NCI-H345 treated with DMSO at 0.1 percent for 48 hours (cell line): ENCODE measurements at regions not wholly inside any gene's neighbourhood (a gene's known extent, or its start where the extent isn't known, plus 50 kb on each side); places are given as distances from the start of the nearest gene placed in this dataset.

Experiments used
- DNase-seq: peaks from one replicate; lab custom pipeline; 2025; ENCODE audit not compliant: unreplicated experiment; lab: John Stamatoyannopoulos, UW

DNA sequence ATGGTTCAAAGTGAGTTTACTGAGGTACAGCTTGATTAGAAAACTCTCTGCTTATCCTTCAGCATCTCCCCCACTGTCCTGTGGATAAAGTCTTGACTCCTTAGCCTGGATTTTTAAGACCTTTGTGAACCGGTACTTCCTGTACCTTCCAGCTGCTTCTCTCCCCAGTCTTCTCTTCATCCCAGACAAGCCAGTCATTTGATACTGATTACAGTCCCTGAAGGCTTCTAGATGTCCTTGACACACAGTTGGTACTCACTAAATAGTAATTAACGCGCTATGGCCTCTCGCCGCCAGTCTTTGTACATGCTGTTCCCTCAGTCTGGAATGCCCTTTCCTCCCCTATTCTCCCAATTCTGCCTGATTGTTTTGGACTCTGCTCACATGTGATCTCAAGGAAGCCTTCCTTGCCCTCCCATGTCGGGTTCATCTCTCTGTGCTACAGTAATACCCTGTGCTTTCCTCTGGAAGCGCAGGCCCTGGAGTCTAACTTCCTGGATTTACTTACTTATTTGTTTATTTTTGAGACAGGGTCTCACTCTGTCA is 50.6 kb upstream of the PTGR2 start:
- no peak for DNase-seq

DNA sequence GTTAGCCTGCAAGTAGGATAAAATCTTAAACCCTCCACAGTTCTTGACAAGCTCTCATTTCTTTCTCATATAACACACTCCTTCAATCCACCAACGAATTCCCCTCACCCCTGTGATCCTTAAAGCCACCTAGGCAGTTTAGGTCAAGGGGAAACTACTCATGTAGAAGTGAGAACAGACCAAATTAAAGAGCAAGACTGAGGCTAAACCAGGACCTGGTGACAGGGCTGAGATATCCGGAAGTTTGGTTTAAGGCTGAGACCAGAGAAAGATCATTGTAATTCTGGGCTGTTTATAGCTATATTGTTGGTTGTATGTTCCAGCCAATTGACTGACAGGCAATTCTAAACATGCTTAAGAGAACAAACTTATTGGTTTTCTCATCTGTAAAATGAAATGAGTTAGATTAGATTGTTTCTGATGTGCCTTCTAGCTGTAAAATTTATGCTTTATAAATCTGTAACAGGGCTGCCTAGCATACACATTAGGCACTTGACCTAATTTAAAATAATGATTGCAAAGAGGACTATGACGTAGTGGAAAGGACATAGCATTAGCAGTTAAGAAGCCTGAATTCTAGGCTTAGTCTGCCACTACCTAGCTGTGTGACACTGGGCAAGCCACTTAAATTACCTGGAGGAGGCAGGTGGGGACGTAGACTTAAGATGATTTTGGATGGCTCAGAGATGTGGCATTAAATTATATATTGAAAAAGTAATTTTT is 53.9 kb upstream of the PTGR2 start:
- DNase-seq: no peak

DNA sequence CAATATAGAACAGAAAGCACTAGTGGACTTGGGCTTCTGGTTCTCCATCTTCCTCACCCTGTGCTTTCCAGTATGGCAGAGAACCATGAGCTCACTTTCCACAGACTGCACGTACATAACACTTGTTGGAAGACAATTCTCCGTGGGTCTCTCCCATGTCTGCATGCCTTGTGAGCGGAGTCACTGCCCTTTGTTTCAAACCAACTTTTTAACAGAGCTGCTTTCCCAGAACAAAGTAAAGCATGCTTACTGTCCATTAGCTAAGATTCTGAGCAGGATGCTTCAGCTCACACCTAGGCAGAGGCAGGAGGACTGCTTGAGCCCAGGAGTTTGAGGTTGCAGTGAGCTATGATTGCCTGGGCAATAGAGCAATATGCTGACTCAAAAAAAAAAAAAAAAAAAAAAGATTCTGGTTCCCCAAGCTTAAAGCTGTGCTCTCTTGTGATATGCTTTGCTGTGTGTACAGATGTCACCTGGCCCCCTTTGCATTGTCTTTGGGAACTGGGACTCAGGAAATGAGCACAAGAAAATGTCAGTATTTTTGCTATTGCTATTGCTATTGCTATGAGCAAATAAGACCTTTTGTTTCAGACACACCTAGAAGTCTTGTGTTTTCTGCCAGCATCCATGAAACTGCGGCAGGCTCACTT is 54.6 kb upstream of the PTGR2 start:
- no peak for DNase-seq

DNA sequence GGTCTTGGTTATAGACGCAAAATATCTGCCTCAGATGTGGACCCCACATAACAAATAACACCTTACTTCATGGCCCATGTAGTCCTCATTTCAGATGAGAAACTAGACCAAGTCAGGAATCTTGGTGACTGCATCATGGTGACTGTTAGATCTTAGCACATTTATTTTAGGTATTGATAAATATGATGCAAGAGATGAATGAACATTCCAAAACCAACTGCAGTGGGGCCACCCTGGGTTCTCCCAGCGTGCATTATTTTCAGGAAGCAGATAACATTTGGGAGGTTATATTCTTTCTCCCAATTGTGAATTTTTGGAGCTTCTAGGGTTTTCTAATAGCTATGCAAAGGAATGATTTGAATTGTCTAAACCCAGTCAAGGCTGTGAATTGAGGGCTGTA is 55.2 kb upstream of the PTGR2 start:
- DNase-seq: no peak

- DNase-seq: no peak
Measured at GRCh38 chr14:73795974-73796373, 55.7 kb upstream of the PTGR2 start.

DNA sequence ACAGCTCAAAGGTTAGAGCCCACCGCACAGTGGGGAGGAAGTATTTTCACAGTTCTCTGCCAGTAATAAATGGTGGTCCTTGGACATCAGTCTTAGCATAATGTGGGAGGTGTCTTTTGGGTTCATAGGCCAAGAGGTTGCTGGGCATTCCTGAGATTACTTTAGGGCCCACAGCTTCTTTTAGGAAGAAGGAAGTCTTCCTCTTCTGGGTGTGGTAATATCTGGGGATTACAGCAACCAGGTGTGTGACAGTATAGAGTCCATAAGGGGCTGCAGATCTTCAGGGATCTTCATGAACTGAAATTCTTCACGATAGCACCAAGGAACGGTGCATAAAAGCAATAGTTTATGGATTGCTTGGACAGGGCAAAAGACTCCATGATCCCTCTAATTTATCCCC is 56.2 kb upstream of the PTGR2 start:
- DNase-seq: no peak

DNA sequence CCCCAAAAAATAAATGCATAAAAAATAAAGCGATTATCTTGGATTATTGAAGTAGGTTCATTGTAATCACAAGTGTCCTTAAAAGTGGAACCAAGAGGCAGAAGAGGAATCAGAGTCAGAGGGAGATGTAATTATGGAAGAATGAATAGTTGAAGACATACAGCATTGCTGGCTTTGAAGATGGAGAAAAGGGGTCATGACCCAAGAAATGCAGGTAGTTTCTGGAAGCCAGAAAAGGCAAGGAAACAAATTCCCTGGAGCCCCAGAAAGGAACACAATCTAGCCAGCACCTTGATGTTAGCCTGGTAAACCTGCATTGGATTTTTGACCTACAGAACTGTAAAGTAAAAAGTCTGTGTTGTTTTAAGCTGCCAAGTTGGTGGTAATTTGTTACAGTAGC is 57.5 kb upstream of the PTGR2 start:
- no peak for DNase-seq

GRCh38 chr14:73792481-73792880 is 59.1 kb upstream of the PTGR2 start:
- DNase-seq: no peak

- DNase-seq: no peak
Measured at GRCh38 chr14:73789989-73790581, 61.5 kb upstream of the PTGR2 start.

DNA sequence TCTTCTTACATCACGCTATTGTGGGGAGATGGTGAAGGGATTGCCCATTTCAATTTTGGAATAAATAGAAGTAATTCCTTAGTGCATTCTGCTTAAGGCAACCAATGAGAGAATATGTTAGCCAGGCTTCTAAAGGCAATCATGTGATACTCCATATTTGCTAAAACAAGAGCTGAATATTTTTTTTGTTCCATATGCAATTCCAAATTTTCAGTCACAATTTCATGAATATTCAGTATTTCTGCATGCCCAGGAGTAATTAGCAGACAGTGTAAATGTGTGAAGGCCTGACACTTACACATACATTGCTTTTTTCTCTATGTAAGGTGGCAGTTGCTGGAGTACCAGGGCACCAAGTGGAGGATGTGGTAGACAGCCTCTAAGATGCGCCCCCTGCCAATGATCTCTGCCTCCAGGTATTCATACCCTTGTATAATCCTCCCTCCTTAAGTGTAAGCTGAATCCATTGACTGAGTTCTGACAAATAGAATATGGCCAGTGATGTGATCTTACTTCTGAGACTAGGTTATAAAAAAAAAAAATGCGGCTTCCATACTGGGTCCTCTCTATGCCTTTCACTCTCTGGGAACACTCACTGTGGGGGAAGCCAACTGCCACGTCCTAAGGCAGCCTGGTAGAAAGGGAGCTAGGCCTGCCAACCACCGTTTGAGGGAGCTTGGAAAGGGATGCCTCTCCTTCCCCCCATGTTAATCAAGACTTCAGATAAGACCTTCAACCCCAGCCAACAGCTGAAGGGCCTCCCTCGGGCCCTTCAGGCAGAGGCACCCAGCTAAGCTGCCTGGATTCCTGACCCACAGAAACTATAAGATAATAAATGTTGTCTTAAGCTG is 62.7 kb upstream of the PTGR2 start:
- no peak for DNase-seq

- DNase-seq: no peak
Measured at GRCh38 chr14:73788317-73788598, 63.4 kb upstream of the PTGR2 start.

DNA sequence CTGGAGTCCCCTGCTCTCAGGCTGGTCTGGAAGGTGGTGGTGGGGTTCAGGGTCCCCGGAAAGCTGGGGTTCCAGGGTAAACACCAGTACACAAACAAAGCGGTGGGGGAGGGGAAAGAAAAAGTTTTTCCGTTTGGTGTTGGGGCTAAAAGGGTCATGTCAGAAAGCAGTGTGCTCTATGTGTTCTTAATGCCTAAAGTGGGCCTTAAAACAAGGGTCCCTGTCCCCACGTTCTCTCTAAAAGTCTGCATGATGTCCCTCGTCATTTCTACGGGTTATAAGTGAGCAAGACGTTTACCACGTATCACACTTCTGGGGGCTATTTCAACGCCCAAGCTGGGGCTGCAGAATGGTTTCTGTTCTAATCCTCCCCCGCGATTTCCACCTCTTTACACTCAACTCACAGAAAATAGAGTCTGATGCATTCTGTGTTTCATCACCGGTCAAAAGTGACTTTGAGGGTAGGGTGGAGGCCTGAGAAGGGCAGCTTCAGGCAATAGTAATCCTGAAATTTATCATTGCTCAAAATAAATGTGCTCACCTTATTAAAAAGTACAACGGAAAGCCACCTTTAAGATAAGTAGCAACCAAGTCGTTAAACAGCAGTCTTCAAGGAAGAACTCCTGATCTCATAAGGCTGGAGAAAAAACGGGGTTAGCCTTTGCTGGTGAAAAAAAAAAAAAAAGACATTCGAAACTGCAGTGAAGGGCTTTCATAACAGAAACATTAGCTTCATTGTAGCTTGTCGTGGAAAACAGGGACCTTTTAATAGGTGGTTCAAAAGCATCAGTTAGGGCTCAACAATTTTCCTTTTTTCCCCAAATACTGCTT is 63.9 kb upstream of the PTGR2 start:
- DNase-seq: no peak

GRCh38 chr14:73786636-73787485 is 64.8 kb upstream of the PTGR2 start:
- DNase-seq: no peak

GRCh38 chr14:73785834-73786635 is 65.6 kb upstream of the PTGR2 start:
- DNase-seq: no peak

GRCh38 chr14:73785336-73785833 is 66.2 kb upstream of the PTGR2 start:
- no peak for DNase-seq

GRCh38 chr14:73784988-73785313 is 66.7 kb upstream of the PTGR2 start:
- no peak for DNase-seq

DNA sequence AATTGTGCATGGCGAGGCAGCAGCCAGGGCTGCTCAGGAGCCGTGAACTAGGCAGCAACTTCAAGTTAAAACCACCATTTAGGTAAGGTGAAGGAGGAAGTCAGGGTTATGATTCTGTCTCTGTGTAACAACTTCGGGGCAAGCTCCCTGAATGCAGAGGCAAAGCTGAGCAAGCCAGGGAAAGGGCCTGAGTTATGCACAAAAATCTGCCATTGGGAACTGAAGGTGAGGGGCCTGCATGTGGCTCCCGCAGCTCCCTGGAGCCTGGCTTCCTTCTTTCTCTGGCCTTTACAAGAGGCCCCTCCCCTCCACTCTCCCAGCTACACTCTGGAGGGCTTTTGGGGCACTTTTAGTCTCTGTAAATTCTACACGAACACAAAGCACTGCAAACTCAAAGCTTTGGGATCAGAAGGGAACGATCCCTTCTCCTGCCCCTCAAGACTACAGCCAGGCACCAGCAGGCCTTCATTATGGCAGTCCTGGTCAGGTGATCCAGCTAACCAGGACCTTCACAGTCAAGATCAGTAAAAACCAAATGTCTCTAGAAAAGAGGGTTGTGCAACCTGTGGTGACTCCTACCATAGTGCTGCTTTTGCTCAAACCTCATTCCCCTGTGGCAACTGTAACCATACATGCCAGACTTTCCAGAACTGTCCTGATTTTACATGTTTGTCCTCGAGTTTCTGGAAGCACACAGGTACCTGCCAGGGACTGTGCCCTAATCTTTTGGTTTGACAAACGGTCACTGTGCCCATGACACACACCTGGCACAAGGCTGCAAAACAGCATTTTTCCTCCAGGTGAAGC is 67.2 kb upstream of the PTGR2 start:
- DNase-seq: no peak

DNA sequence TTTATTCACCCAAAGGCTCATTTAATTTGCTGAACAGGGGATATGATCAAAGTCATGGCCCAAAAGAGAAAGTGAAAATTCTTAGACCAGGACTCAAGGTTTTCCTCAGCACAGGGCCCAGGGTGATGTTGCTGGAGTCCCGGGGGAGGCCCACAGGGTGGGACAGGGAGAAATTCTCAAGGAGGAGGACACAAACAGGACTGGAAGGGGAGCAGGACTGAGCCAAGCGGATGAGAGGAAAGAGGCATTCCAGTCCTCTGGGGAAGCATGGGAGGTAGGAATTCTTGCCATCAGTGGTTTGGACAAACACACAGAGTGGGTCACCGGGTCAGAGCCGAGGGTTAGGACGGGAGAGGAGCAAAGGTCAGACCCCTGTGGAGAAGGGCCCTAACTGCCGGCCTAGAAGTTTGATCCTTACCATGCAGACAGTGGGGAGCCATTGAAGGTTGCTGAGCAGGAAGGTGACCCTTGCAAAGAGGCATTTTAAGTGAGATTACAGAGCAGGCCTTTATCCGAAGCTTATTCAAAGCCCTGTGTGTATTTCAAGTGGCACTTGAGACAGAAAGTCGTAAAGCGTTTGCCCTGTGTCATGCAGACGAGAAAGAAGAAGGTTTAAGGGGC is 68.4 kb upstream of the PTGR2 start:
- DNase-seq: no peak
